ENCODE measurements at regions not wholly inside any gene's neighbourhood (a gene's known extent, or its start where the extent isn't known, plus 50 kb on each side); places are given as distances from the start of the nearest gene placed in this dataset.

GRCh38 chr20:4418141-4418540 is 169.1 kb upstream of the ADRA1D start:
- no peak for DNase-seq

DNA sequence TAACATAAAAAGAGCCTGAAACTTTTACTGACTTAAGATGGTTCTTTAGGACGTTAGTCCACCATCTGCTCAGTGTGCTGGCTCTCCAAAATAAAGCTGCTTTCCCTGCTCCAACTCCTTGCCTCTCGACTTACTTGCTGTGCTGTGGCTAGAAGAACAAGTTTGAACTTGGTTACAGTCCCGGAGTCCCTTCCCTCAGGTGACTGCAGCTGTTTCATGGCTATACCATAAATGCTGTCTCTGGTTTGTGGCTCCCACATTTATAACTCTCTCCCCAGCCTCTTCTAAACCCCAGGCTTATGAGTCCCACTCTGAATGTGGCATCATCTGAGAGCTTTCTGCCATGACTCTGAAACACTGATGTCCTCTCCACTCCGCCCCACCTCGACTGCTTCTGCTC is 166.2 kb upstream of the ADRA1D start:
- DNase-seq, result no peak

DNA sequence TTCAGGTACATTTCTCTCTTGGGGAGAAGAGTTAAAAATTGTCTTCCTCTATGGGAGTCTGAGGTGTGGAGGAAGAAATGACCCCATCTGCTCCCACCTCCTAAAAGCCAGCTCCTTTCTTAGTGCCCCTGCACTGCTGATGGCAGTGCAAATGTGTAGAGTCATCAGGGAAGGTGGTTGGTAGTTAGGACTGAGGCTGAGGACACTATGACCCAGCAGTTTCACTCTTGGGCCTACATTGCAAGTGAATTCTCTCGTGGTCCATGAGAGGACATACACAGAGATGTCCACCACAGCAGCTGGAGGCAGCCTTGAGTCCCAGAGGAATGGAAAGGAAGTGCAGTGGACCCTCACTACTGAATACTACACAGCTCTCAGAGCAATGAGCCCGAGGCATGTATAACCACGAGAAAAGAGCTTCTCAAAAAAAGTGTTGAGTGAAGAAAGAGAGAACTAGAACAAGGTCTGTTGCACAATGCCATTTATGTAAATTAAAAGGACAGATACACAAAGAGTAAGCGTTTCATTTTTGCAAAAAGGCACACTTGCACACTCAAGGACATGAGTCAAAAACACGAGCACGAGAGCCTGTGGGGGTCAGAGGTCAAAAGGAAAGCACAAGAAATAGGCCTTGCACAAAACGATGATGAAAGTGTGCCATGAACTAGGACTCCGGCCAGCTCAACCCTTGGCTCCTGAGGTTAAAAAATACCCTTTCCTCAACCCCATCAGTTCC is 164.4 kb upstream of the ADRA1D start:
- no peak for DNase-seq

DNA sequence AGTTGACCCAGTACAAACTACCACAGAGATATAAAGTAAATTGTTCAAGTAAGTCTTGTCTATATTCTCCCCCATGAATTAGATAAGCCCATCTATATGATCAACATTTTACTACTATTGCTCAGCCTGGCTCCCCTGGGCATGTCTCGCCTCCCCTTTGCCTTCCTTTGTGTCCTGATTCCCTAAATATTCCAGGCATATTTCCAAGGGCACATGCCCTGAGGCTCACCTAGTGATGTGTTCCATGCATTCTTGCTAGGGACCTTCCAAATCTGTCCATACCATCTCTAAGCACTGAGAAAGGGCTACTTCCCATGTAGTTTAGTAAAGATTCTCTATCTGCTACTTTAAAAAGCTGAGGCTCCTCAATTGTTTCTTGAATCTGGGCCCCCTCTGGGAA is 163.1 kb upstream of the ADRA1D start:
- DNase-seq, result no peak

- no peak for DNase-seq
Observed at GRCh38 chr20:4411744-4412143, 162.7 kb upstream of the ADRA1D start.

DNA sequence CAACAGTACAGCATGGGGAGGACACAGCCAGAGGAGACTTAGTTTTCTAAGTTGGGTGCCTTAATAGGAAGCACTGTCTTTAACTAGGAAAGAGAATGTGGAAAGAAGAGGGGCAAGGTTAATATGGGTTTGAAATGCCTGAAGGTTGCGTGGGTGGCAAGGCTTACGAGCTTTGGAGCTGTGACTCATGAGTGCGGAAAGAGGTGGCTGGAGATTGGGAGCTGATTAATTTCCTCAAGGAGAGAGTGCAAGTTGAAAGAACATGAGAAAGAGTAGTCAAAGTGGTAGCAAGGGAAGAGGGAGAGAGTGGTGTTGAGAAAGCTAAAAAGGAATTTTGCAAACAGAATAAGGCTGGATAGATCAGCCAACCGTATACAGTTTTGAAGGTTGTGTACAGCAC is 157.5 kb upstream of the ADRA1D start:
- no peak for DNase-seq

DNA sequence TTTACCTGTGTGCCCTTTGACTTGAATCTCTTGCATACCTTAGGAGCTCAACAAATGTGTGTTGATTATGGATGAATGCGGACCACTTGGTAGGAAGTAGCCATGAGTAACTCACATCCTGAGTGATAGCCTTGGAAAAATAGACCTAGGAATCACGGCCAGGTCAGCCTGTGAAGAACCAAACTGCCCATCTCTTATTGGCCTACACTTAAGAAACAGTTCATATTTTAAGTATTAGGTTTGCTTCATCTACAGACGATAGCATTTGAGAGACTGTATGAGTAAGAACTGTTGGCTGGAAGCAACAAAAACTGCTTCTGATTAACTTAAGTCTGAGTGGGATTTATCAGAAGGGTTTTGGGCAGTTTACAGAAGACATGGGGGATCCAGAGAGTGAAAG is 152.5 kb upstream of the ADRA1D start:
- no peak for DNase-seq

- DNase-seq, result no peak
Observed at GRCh38 chr20:4384961-4385360, 135.9 kb upstream of the ADRA1D start.

DNA sequence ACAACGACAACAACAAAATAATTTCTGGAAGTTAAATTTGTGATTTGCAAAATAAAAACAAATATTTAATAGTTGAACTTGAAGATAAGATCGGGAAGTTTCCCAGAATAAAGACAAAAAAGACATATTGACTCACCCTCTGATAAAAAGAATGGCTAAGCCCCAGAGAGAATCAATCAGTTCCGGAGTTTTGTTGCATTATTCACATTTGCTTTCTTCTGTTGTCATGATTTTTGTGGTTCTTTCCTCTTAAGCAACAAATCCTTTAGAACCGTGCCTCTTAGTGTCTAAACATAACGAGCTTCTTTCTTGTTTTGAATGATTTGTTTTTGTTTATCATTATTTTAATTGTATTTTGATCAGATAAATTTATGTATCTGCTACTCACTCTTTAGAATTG is 134.9 kb upstream of the ADRA1D start:
- no peak for DNase-seq

GRCh38 chr20:4375881-4376280 is 126.8 kb upstream of the ADRA1D start:
- DNase-seq, result no peak

GRCh38 chr20:4373454-4373853 is 124.4 kb upstream of the ADRA1D start:
- DNase-seq, result no peak

DNA sequence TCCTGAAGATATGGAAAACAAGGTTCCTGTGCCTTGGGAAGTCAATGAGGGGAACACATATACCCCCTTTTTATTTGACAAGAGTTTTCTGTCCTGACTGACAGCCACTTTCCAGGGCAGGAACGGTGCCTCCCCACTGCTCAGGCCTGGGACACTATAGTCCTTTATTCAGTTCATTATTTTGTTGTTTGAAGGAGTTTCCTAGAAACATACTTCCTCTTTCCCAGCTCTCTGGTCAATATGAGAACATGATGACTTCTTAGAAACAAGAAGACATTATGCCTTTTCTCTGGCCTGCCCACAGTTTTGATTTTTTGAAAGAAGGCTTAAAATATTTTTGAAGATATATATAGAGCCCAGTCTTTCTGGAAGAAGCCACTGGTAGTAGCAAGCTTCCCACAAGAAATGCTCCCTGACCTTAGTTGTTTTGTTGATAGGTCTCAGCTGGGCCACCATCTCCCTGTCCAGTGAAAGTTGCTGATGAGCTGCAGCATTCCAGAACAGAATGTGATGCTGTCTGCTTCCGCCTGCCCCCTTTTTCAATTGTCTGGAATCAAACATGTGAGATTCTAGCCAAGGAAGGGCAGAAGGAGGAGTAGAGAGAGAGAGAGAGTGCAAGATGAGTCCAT is 122.7 kb upstream of the ADRA1D start:
- DNase-seq, result no peak

- DNase-seq, result no peak
Observed at GRCh38 chr20:4370851-4371250, 121.8 kb upstream of the ADRA1D start.

DNA sequence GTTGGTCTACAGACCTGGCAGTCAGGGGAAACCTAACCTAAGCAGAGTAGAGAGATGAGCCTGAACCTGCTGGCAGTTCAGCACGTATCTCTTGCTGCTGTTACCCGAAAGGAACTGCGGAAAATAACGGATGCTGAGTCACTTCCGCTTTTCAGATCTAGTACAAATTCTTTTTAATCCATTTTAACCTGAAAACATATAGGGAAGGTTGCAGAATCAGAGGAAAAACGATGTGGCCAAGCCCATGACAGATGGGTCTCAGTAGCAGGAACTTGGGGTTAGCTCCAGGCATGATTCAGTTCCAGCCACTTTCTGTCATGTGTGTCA is 120.7 kb upstream of the ADRA1D start:
- DNase-seq, result no peak

DNA sequence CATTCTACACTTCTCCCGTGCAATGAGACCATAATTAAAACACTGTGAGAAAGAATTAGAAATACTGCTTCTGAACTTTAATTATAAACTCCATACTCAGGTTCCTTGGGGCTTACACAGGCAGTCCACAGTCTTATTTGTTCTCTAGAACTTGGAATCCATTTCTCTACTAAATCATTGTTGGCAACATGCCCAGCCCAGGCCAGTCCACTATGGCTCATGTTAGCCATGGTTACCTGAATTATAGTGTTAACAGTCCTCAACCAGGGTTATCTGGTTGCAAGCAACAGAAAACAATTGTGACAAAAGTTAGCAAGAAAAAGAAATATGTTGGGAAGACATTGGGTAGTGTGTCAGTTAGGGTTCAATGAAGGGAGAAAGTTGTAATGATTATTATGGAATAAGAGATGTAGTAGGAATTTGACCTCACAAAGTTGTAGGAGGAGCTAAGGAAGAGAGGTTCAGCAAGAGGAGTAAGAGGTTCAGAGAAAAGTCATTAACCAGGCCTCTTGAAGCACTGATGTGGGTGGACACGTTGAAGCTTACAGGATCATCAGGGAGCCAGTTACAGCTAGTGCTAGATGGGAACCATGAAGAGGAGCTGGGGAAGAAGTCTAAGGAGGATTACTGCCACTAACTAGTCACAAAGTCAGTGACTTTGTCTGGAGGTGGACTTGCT is 120.2 kb upstream of the ADRA1D start:
- DNase-seq, result no peak

- no peak for DNase-seq
Observed at GRCh38 chr20:4366076-4366475, 117.0 kb upstream of the ADRA1D start.

- no peak for DNase-seq
Observed at GRCh38 chr20:4358552-4358951, 109.5 kb upstream of the ADRA1D start.

- no peak for DNase-seq
Observed at GRCh38 chr20:4352348-4352747, 103.3 kb upstream of the ADRA1D start.

DNA sequence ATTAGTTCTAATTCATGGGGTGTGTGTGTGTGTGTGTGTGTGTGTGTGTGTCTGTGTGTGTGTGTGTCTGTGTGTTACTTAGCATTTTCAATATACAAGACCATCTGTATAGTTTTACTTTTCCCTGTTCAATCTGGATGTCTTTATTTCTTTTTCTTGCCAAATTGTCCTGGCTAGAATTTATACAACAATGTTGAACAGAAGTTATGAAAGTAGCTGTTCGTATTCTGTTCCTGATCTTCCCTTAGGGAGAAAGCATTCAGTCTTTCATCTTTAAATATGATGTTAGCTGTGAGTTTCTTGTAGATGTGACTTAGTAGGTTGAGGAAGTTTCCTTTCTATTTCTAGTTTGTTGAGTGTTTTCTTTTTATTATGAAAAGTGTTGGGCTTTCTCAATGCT is 101.0 kb upstream of the ADRA1D start:
- DNase-seq, result no peak

DNA sequence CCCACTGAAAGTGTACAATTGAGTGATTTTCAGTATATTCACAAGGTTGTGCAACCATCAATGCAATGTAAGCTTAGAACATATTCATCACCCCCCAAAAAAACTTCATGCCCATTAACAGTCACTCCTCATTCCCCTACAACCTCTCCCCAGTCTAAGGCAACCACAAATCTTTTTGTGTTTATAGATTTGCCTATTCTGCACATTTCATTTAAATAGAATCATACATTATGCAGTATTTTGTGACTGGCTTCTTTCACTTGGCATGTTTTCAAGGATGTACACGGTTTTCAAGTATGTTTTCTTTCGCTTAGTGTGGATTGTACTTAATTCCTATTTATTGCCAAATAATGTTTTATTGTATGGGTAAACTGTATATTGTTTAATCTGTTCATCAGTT is 95.6 kb upstream of the ADRA1D start:
- DNase-seq, result no peak

GRCh38 chr20:4342609-4343008 is 93.5 kb upstream of the ADRA1D start:
- no peak for DNase-seq

DNA sequence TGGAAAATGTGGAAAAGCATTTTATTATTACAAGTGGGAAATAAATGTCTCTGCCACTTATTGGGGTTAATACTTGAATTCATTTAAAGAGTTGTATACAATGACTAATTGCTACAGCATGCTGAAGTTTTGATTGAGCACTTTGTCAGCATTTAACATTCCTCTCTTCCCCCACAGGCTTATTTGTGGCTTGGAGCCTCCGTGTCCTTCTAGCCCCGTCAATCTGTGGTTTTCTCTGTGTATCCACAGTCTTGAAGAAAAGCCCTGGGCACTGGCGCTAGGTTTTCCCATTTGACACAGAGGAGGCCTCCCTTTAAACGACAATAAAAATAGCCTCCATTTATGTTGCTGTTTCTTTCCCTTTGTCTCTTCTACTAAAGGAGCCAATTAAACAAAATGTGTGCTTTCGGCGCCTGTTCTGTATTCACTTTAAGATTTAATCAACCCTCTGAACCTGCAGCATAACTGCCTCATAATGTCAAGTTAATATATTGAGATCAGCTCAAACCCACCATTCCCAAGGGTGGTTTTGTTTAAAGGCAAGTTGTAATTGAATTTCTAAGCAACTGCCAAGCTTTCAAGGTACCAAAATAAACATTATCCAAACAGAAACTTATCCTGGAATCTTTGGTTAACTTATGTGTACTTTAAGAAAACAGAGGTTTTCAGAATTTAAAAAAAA is 92.9 kb upstream of the ADRA1D start:
- no peak for DNase-seq

DNA sequence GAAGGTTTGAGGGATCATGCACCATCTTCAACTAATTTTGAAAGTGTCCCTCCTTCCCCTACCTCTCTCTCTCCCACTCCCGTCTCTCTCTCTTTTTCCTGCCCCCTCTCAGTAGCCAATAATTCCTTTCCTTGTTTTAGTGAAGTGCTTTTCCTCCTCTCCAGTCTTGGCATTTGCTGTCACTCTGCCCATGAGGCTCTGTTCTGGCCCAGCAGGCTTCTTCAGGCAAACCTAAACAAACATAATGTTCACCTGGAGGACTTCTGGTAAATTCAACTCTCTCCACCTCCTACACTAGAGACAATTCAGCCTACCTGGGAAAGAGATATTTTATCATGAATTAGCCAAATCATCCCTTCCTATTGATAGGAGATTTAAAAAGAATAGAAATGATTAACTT is 86.6 kb upstream of the ADRA1D start:
- DNase-seq, result no peak
